ENCODE measurements at regions not wholly inside any gene's neighbourhood (a gene's known extent, or its start where the extent isn't known, plus 50 kb on each side); places are given as distances from the start of the nearest gene placed in this dataset.

DNA sequence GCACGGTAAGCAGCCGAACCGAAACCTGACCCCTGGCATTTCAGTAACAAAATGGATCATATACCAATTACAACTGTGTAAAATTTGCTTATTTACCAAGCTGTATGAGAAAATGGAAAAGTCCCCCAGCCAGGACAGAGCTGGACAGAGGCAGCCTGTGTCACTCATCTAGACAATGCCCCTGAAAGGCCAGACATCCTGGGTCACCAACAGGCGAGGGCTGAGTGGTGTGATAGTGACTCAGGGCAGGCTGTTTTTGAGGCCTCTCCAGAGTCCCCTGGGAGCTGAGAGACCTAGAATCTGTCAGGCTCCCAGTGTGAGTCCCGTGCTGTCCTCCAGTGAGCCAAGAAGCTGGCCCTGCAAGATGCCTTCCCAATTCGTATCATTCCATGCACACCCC, 680.4 kb downstream of the TBC1D22A start:
- TF ChIP-seq, protein P1, sequence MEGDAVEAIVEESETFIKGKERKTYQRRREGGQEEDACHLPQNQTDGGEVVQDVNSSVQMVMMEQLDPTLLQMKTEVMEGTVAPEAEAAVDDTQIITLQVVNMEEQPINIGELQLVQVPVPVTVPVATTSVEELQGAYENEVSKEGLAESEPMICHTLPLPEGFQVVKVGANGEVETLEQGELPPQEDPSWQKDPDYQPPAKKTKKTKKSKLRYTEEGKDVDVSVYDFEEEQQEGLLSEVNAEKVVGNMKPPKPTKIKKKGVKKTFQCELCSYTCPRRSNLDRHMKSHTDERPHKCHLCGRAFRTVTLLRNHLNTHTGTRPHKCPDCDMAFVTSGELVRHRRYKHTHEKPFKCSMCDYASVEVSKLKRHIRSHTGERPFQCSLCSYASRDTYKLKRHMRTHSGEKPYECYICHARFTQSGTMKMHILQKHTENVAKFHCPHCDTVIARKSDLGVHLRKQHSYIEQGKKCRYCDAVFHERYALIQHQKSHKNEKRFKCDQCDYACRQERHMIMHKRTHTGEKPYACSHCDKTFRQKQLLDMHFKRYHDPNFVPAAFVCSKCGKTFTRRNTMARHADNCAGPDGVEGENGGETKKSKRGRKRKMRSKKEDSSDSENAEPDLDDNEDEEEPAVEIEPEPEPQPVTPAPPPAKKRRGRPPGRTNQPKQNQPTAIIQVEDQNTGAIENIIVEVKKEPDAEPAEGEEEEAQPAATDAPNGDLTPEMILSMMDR (IDR thresholded peaks at IDR 0.05), result no peak
- no peak for TF ChIP-seq POLR2A (IDR thresholded peaks at IDR 0.05)
- TF ChIP-seq EP300 (IDR thresholded peaks at IDR 0.05), result no peak
- no peak for TF ChIP-seq POLR2AphosphoS5 (IDR thresholded peaks at IDR 0.05)
